ENCODE measurements at regions not wholly inside any gene's neighbourhood (a gene's known extent, or its start where the extent isn't known, plus 50 kb on each side); places are given as distances from the start of the nearest gene placed in this dataset.
"Not testable (repeated sequence)": the region's sequence is repeated elsewhere in the genome, so short reads cannot be mapped to it uniquely, and the experiment has no call there.

DNA sequence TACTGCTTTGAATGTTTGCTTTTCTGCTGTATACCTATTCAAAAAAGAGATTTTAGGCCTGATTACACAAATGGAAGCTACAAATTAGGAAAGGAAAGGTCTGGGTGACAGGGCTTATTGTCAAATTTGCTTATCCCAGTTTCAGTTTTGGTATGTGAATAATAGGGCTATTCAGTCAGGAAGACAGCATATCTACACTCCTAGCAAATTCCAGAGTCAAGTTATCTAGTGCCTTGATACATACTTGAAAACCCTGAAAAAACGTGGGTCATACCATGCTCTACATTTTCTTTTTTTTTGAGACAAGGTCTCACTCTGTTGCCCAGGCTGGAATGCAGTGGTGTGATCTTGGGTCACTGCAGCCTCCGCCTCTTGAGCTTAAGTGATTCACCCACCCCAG lies 59.2 kb upstream of the CCDC180 start:
- DNase-seq (ENCODE audit: low spot score in 2 of 2); H3K27me3 ChIP-seq: not testable (repeated sequence)
- WGBS, 2 donors, result 75 to 79% methylated on average over 2 of the region's 2 CpGs

DNA sequence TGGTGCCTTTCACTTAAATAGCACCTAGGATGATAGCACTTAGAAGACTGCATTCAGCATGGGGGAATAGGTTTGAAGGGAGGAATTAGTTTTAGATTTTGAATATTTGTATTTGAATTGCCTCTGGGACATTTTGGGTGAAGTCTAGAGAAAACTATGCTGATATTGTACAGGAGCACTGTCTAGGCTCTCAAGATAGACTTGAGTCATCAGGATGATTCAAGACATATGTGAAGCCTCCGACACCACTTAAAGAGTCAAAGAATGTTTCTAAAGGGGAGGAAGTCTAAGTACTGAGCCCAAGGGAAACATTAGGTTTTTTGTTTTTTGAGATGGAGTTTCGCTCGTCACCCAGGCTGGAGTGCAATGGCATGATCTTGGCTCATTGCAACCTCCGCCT lies 63.9 kb upstream of the CCDC180 start:
- no peak for DNase-seq (ENCODE audit: low spot score in 2 of 2)
- WGBS, 2 donors, result 82 to 92% methylated on average over 4 of the region's 4 CpGs
- peaks cover 0 to 12% (median 3%) of the 10 kb centered on the region in 4 donors for H3K4me1 ChIP-seq
- no peak for TF ChIP-seq EP300 (IDR thresholded peaks at IDR 0.05)
- no peak for TF ChIP-seq POLR2A (IDR thresholded peaks at IDR 0.05)
- TF ChIP-seq CTCF (IDR thresholded peaks at IDR 0.05), result no peak
- H3K36me3 ChIP-seq, result peaks cover 0 to 11% (median 0%) of the 10 kb centered on the region in 3 donors
- H3K27ac ChIP-seq, result no peak overlapping the region
- H3K4me3 ChIP-seq, result no peak overlapping the region
- H3K9me3 ChIP-seq, result no peaks in the 10 kb centered on the region
- no peaks in the 10 kb centered on the region for H3K27me3 ChIP-seq

More for the DNA sequence above, 59.2 kb upstream of the CCDC180 start:
- not testable (repeated sequence) for H3K4me1 ChIP-seq, H3K9me3 ChIP-seq, H3K27ac ChIP-seq, H3K4me3 ChIP-seq
- peaks cover 0 to 26% (median 0%) of the 10 kb centered on the region in 3 donors for H3K36me3 ChIP-seq

GRCh38 chr9:97241430-97241829 lies 66.0 kb upstream of the CCDC180 start:
- not testable (repeated sequence) for H3K27me3 ChIP-seq; H3K36me3 ChIP-seq; H3K27ac ChIP-seq; DNase-seq (ENCODE audit: low spot score in 2 of 2); H3K4me3 ChIP-seq; H3K9me3 ChIP-seq
- peaks cover 0 to 12% (median 3%) of the 10 kb centered on the region in 4 donors for H3K4me1 ChIP-seq
- 91 to 96% methylated on average over 5 of the region's 5 CpGs for WGBS, 2 donors

DNA sequence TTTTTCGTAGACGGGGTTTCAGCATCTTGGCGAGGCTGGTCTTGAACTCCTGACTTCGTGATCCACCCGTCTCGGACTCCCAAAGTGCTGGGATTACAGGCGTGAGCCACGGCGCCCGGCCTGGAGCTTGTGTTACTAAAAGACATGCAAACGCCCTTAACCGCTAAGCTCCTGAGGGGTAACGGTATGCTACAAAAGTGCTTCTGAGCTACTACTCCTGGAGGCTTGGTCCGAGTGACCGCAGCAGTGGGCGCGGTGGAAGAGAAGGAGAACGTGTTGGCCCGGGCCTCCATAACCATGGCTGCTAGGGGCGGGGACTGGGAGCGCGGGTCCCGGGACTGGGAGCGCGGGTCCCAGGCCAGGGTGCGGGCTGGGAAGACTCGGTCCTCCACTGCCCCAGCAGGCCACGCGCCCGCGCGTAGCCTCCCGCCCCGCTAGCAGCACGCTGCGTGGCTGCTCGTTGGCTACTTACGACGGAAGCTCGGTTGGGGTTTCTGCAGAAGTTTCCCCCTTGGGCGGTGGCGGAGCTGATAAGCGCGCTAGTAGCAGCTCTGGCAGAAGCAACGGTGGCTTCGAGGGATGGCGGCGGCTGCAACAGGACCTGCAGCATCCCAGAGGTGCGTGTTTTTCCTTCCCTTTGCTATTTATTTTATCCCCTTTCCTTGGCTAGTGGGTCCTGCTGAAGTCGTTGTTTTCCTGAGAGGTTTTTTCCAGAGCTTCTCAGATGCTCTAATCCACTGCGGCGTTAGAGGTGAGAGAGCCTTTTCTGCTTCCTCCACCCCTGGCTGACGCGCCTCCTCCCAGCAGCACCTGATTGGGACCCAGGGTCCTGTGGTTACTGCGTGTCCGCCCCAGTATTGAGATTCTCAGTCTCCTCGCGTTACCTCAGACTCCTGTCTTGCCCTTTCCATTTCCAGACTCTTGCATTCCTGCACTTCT lies 69.2 kb upstream of the CCDC180 start:
- peak; percentile 61 to 68 for DNase-seq (ENCODE audit: low spot score in 2 of 2)
- Histone ChIP-seq H3K4me3 (peak overlapping the region; percentile 54 to 76 (median 60)), H3K27ac (peak overlapping the region; percentile 14 to 85 (median 66)), H3K27me3 (no peaks in the 10 kb centered on the region), H3K4me1 (peaks cover 0 to 12% (median 3%) of the 10 kb centered on the region in 4 donors), H3K9me3 (no peaks in the 10 kb centered on the region), H3K36me3 (no peaks in the 10 kb centered on the region)
- WGBS, 2 donors, result 1 to 4% methylated on average over 42 to 58 of the region's 58 CpGs
- no peak for TF ChIP-seq CTCF (IDR thresholded peaks at IDR 0.05)
- no peak for TF ChIP-seq POLR2A (IDR thresholded peaks at IDR 0.05)
- peak in 1 of 2 donors; percentile 79 for TF ChIP-seq EP300 (IDR thresholded peaks at IDR 0.05)

DNA sequence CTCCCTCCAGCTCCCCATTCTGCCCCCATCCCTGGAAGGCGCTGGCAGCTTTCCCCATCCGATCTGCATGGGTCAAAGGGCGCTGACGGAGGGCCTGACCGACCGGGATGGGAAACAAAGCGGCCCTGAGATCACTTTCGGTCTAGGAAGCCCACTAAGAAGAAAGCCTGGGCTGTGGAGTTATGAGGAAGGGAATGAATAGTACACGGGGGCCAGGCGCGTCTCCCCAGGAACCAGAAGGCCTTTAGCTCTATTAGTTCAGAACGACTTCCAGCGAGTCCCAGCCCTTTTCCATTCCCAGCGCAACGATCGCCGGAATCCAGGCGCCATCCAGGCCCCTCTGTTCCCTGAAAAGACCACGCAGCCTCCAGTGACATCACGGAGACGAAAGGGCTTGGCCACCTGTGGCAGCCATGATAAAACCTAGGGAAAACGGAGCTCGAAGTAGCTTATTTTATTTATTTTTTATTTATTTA lies 70.1 kb upstream of the CCDC180 start:
- Histone ChIP-seq H3K4me1 (peaks cover 0 to 12% (median 3%) of the 10 kb centered on the region in 4 donors), H3K27ac (peak overlapping the region in 1 of 4 donors; percentile 70), H3K36me3 (no peaks in the 10 kb centered on the region), H3K4me3 (peak overlapping the region; percentile 54 to 76 (median 60)), H3K27me3 (no peaks in the 10 kb centered on the region), H3K9me3 (no peaks in the 10 kb centered on the region)
- 56 to 77% methylated on average over 20 to 23 of the region's 23 CpGs for WGBS, 2 donors
- TF ChIP-seq EP300 (IDR thresholded peaks at IDR 0.05) (no peak), CTCF (IDR thresholded peaks at IDR 0.05) (no peak), POLR2A (IDR thresholded peaks at IDR 0.05) (no peak)
- no peak for DNase-seq (ENCODE audit: low spot score in 2 of 2)

DNA sequence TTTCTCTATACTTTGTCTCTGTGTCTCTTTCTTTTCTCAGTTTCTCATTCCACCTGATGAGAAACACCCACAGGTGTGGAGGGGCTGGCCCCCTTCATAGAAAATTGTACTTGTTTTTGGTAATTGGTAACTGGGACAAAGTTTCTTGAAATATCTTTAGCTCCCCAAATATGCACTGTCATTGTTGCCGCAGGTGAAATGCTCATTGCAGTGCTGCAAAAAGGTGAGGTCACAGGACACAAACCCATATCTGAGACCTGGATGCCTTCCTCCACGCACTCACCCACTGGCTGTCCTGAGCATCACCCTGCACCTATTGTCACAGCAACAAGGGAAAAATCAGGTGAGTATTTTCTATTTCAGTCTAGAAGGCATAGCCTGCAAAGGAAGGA lies 74.5 kb upstream of the CCDC180 start:
- H3K9me3 ChIP-seq; H3K36me3 ChIP-seq; DNase-seq (ENCODE audit: low spot score in 2 of 2); H3K4me3 ChIP-seq; H3K27ac ChIP-seq; H3K27me3 ChIP-seq; H3K4me1 ChIP-seq: not testable (repeated sequence)
- 100% methylated on average over 2 of the region's 2 CpGs for WGBS, 2 donors

DNA sequence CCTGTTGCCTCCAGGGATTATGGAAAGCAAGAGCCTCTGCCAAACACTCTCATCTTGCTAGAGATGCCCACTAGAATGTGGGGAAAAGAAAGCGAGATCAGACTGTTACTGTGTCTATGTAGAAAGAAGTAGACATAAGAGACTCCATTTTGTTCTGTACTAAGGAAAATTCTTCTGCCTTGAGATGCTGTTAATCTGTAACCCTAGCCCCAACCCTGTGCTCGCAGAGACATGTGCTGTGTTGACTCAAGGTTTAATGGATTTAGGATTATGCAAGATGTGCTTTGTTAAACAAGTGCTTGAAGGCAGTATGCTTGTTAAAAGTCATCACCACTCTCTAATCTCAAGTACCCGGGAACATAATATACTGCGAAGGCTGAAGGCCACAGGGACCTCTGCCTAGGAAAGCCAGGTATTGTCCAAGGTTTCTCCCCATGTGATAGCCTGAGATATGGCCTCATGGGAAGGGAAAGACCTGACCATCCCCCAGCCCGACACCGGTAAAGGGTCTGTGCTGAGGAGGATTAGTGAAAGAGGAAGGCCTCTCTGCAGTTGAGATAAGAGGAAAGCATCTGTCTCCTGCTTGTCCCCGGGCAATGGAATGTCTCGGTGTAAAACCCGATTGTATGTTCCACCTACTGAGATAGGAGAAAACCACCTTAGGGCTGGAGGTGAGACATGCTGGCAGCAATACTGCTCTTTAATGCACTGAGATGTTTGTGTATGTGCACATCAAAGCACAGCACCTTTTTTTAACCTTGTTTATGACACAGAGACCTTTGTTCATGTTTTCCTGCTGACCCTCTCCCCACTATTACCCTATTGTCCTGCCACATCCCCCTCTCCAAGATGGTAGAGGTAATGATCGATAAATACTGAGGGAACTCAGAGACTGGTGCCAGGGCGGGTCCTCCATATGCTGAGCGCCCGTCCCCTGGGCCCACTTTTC lies 75.1 kb upstream of the CCDC180 start:
- H3K27me3 ChIP-seq; H3K4me3 ChIP-seq; H3K27ac ChIP-seq; H3K36me3 ChIP-seq; DNase-seq (ENCODE audit: low spot score in 2 of 2); H3K4me1 ChIP-seq; H3K9me3 ChIP-seq: not testable (repeated sequence)
- WGBS, 2 donors, result 71 to 84% methylated on average over 13 of the region's 13 CpGs

DNA sequence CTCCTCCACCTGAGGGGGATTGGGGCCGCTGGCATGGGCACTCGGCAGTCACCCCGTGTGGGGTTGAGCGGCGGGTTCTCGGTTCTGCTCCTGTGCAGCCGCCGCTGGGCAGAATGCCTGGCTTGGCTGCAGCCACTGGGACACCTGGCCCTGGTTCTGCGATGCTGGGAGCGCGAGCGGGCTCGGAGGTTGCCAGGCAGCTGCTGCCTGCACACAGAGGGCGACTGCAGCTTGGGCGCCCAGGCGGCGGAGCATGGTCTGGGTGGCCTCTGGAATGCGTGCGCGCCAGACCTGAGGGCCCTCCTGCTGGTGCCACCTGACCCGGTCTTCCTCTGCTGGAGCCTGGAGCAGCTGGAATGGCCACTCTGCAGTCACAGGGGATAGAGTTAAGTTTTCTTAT lies 85.1 kb upstream of the CCDC180 start:
- H3K36me3 ChIP-seq; DNase-seq (ENCODE audit: low spot score in 2 of 2); H3K9me3 ChIP-seq; H3K27ac ChIP-seq; H3K4me3 ChIP-seq: not testable (repeated sequence)
- 7 to 8% methylated on average over 6 to 15 of the region's 21 CpGs for WGBS, 2 donors
- peaks cover 7 to 63% of the 10 kb centered on the region in 2 donors for H3K27me3 ChIP-seq
- H3K4me1 ChIP-seq, result peaks cover 0 to 19% (median 13%) of the 10 kb centered on the region in 4 donors
